PC-3 (cell line): ENCODE measurements at regions not wholly inside any gene's neighbourhood (a gene's known extent, or its start where the extent isn't known, plus 50 kb on each side); places are given as distances from the start of the nearest gene placed in this dataset.

Experiments
- ATAC-seq: fragments of 200-7000 bp; cut with Tn5 transposase; 2 replicates; pipeline ENCODE4 v1.9.1; 2020; ENCODE audit warnings: mild to moderate bottlenecking, moderate library complexity
- BruUV-seq: library from RNA; stranded (reverse); fragments of 400-500 nt; replicated peaks from 2 replicates; lab custom pipeline; 2021; lab: Mats Ljungman, UMichigan
- CTCF ChIA-PET: fragments of 300-600 bp; sonication (Branson Sonifier 250); formaldehyde crosslinking; loops from one replicate; lab custom pipeline; 2022; ENCODE audit warnings: antibody characterized with exemption; lab: Charles Lee
- POLR2A ChIA-PET: fragments of 300-600 bp; sonication (Branson Sonifier 250); formaldehyde crosslinking; loops from one replicate; lab custom pipeline; 2022; ENCODE audit warnings: antibody characterized with exemption; ENCODE audit not compliant: unreplicated experiment; lab: Charles Lee
- DNase-seq: peaks from one replicate; pipeline ENCODE4 v3.0.0-alpha.2; 2015
- H2AFZ ChIP-seq: fragments of 300-600 bp; sonication (generic); 2 replicates; pipeline ENCODE4 v1.6.0; 2016; ENCODE audit warnings: antibody characterized with exemption, low read length
- H3F3A ChIP-seq: fragments of 300-600 bp; sonication (generic); one replicate; pipeline ENCODE4 v1.6.0; 2017; ENCODE audit warnings: antibody characterized with exemption, low read length, control low read depth, mild to moderate bottlenecking; ENCODE audit not compliant: unreplicated experiment
- H3K27ac ChIP-seq: fragments of 300-600 bp; sonication (generic); 2 replicates; pipeline ENCODE4 v1.5.1; 2016; ENCODE audit warnings: mild to moderate bottlenecking, low read length
- H3K27me3 ChIP-seq: fragments of 300-600 bp; sonication (generic); 2 replicates; pipeline ENCODE4 v1.6.1; 2016; ENCODE audit warnings: low read length, mixed read lengths
- H3K36me3 ChIP-seq: fragments of 300-600 bp; sonication (generic); 2 replicates; pipeline ENCODE4 v1.6.1; 2016; ENCODE audit warnings: low read depth, mixed run types, low read length, mixed read lengths
- H3K4me1 ChIP-seq: fragments of 300-600 bp; sonication (generic); 2 replicates; pipeline ENCODE4 v1.5.1; 2016; ENCODE audit warnings: low read length; ENCODE audit not compliant: insufficient read depth
- H3K4me2 ChIP-seq: fragments of 300-600 bp; sonication (generic); 2 replicates; pipeline ENCODE4 v1.6.0; 2016; ENCODE audit warnings: low read length
- H3K4me3 ChIP-seq: fragments of 300-600 bp; sonication (generic); 2 replicates; pipeline ENCODE4 v1.5.1; 2016; ENCODE audit warnings: mild to moderate bottlenecking, low read length, mixed read lengths
- H3K79me2 ChIP-seq: fragments of 300-600 bp; sonication (generic); 2 replicates; pipeline ENCODE4 v1.6.1; 2017; ENCODE audit warnings: low read length, mixed read lengths
- H3K9ac ChIP-seq: fragments of 300-600 bp; sonication (generic); 2 replicates; pipeline ENCODE4 v1.6.0; 2016; ENCODE audit warnings: mild to moderate bottlenecking, low read length
- H3K9me2 ChIP-seq: fragments of 300-600 bp; sonication (generic); replicated peaks from 2 replicates; pipeline ENCODE4 v1.6.1; 2016; ENCODE audit warnings: mixed run types, low read length, mixed read lengths
- H3K9me3 ChIP-seq: fragments of 300-600 bp; sonication (generic); 2 replicates; pipeline ENCODE4 v1.6.1; 2016; ENCODE audit warnings: low read length, mixed read lengths
- H4K20me1 ChIP-seq: fragments of 300-600 bp; sonication (generic); 2 replicates; pipeline ENCODE4 v1.6.1; 2016; ENCODE audit warnings: low read length, mixed read lengths
- CTCF ChIP-seq: fragments of 300-600 bp; sonication (generic); conservative IDR thresholded peaks from 2 replicates; pipeline ENCODE4 v1.5.1; 2017; ENCODE audit warnings: antibody characterized with exemption, low read depth, mild to moderate bottlenecking, low read length
- EZH2 ChIP-seq: fragments of 300-600 bp; sonication (generic); IDR thresholded peaks from one replicate; pipeline ENCODE4 v1.6.1; 2017; ENCODE audit warnings: antibody characterized with exemption, mild to moderate bottlenecking, low read length; ENCODE audit not compliant: unreplicated experiment
- EZH2phosphoT487 ChIP-seq: fragments of 300-600 bp; sonication (generic); IDR thresholded peaks from 2 replicates; pipeline ENCODE4 v1.6.1; 2018; ENCODE audit warnings: mild to moderate bottlenecking, antibody characterized with exemption, low read length, borderline replicate concordance
- intact Hi-C: fragments of 100-400 bp; cut with micrococcal nuclease; formaldehyde crosslinking; loops from 2 replicates; pipeline ENCODE4 v1.9.0; 2023

- peak overlapping the region; percentile 67 for H3K27ac ChIP-seq
- intact Hi-C loops, result loop anchor here (5.0 kb wide), 1 partner anchor 124 kb away; no protein-coding TSS in a partner anchor
- no peaks in the 10 kb centered on the region for H3F3A ChIP-seq
- H2AFZ ChIP-seq, result 0 out of 2 replicates have a peak overlapping the region, but pooled peaks have one; percentile 15
- no peaks in the 10 kb centered on the region for H3K27me3 ChIP-seq
- TF ChIP-seq EZH2 (no peak), CTCF (no peak), EZH2phosphoT487 (no peak)
- no peaks in the 10 kb centered on the region for H3K79me2 ChIP-seq
- H3K4me2 ChIP-seq, result peak overlapping the region; percentile 67
- BruUV-seq, result no TSS peak
- H4K20me1 ChIP-seq, result no peaks in the 10 kb centered on the region
- H3K36me3 ChIP-seq, result no peaks in the 10 kb centered on the region
- no peak overlapping the region for H3K9ac ChIP-seq
- DNase-seq (peak; percentile 88), ATAC-seq (peak; percentile 89)
- H3K9me3 ChIP-seq, result no peaks in the 10 kb centered on the region
- ChIA-PET CTCF (no interaction called here), POLR2A (no interaction called here)
- H3K4me3 ChIP-seq, result no peak overlapping the region
- peaks cover 37% of the 10 kb centered on the region for H3K4me1 ChIP-seq
- no peaks in the 10 kb centered on the region for H3K9me2 ChIP-seq
Measured at GRCh38 chr7:41573015-41573414, 129.9 kb downstream of the INHBA start.

- no peaks in the 10 kb centered on the region for H3F3A ChIP-seq
- no peaks in the 10 kb centered on the region for H3K9me3 ChIP-seq
- H4K20me1 ChIP-seq, result no peaks in the 10 kb centered on the region
- H3K4me2 ChIP-seq, result no peak overlapping the region
- no peak overlapping the region for H3K27ac ChIP-seq
- H3K9ac ChIP-seq, result no peak overlapping the region
- H3K9me2 ChIP-seq, result no peaks in the 10 kb centered on the region
- ChIA-PET POLR2A (no interaction called here), CTCF (no interaction called here)
- BruUV-seq, result no TSS peak
- H3K4me1 ChIP-seq, result peaks cover 43% of the 10 kb centered on the region
- H2AFZ ChIP-seq, result no peak overlapping the region
- no peaks in the 10 kb centered on the region for H3K36me3 ChIP-seq
- no peaks in the 10 kb centered on the region for H3K79me2 ChIP-seq
- no peaks in the 10 kb centered on the region for H3K27me3 ChIP-seq
- intact Hi-C loops, result loop anchor here (5.0 kb wide), 1 partner anchor 126 kb away; no protein-coding TSS in a partner anchor
- DNase-seq, result no peak
- TF ChIP-seq CTCF, result no peak
- no peak for TF ChIP-seq EZH2phosphoT487
- TF ChIP-seq EZH2, result no peak
- ATAC-seq, result no peak
- no peak overlapping the region for H3K4me3 ChIP-seq
Measured at GRCh38 chr7:41571573-41571972, 131.3 kb downstream of the INHBA start.

GRCh38 chr7:41570766-41571165 lies 132.1 kb downstream of the INHBA start:
- DNase-seq (no peak), ATAC-seq (no peak)
- POLR2A ChIA-PET, result no interaction called here
- H3K79me2 ChIP-seq, result no peaks in the 10 kb centered on the region
- CTCF ChIA-PET, result no interaction called here
- H3K4me1 ChIP-seq, result peaks cover 38% of the 10 kb centered on the region
- no peak overlapping the region for H3K4me2 ChIP-seq
- no peak overlapping the region for H3K27ac ChIP-seq
- no peaks in the 10 kb centered on the region for H4K20me1 ChIP-seq
- H3K9me2 ChIP-seq, result no peaks in the 10 kb centered on the region
- H3K9me3 ChIP-seq, result no peaks in the 10 kb centered on the region
- H3K27me3 ChIP-seq, result no peaks in the 10 kb centered on the region
- no peak overlapping the region for H3K9ac ChIP-seq
- no peak overlapping the region for H2AFZ ChIP-seq
- H3F3A ChIP-seq, result no peaks in the 10 kb centered on the region
- TF ChIP-seq EZH2 (no peak), EZH2phosphoT487 (no peak), CTCF (no peak)
- BruUV-seq, result no TSS peak
- no peak overlapping the region for H3K4me3 ChIP-seq
- no peaks in the 10 kb centered on the region for H3K36me3 ChIP-seq
- intact Hi-C loops, result loop anchor here (5.0 kb wide), 1 partner anchor 127 kb away; no protein-coding TSS in a partner anchor
